ENCODE measurements at regions not wholly inside any gene's neighbourhood (a gene's known extent, or its start where the extent isn't known, plus 50 kb on each side); places are given as distances from the start of the nearest gene placed in this dataset.

DNA sequence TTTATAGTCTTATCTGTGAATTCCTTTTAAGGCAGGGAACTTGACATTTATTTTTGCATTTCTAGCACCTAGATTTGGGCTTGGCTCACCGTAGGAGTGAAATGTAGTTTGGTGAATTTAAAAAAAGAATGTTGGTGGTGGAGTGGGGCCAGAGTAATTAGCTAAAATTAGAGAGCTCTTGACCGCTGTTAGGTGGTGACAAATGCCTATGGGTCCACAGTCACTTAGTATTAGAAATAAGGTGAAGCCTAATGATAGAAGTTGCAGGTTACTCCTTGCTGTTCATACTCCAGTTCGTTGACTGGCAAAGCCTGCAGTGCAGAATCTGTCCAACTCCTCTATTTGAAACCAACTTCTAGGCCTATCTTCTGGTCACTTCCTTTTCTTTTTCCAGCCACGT, 318.8 kb upstream of the NRIP1 start:
- no peak for TF ChIP-seq POLR2A (IDR thresholded peaks at IDR 0.05; ENCODE audit: low read depth, low read length)
- no peak for TF ChIP-seq TAF1 (IDR thresholded peaks at IDR 0.05; ENCODE audit: low read depth, low read length)
